Frontal cortex (tissue), 1 donor: ENCODE measurements at regions not wholly inside any gene's neighbourhood (a gene's known extent, or its start where the extent isn't known, plus 50 kb on each side); places are given as distances from the start of the nearest gene placed in this dataset. TPM values are rescaled to one million over a fixed set of nuclear protein-coding genes. Genes with fewer than 3 reads are reported as not detected.

Source experiments
- small RNA-seq: library from RNA; depleted of rRNA; stranded (forward); fragments of <200 nt; gene quantifications from one replicate; pipeline ENCODE3, GENCODE V24; 2014

Small RNAs in the stretch of these regions (small RNA-seq; reads per million reads assigned to genes)
- gene NCSTNP1 (not detected), gene RF00026 (not detected)
